ENCODE measurements at regions not wholly inside any gene's neighbourhood (a gene's known extent, or its start where the extent isn't known, plus 50 kb on each side); places are given as distances from the start of the nearest gene placed in this dataset.

DNA sequence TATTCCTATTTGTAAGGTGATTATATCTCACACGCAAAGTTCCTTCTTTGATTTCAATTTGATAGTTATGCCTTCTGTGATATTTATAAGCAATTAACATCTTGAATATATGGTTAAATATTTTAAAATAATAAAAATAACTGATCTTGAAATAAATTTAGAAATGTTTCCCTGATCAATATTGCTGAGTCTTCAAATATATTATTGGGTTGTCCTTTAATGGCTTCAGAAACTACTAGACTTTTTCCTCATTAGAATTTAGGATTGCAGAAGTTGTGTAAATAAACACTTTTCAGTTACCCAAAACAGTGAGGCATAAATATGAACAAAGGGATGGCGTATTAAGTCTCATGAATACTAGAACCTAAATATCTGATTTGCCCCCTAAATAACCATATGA is 252.3 kb upstream of the PRR20A start:
- no peaks in the 10 kb centered on the region for H3K27me3 ChIP-seq (ENCODE audit: control insufficient read depth, low read length)
- no peaks in the 10 kb centered on the region for H3K9me2 ChIP-seq (replicated peaks; ENCODE audit: control insufficient read depth, low read length)
- no peak for TF ChIP-seq EZH2phosphoT487 (IDR thresholded peaks at IDR 0.05; ENCODE audit: borderline replicate concordance, low read length)
- TF ChIP-seq, protein P1, sequence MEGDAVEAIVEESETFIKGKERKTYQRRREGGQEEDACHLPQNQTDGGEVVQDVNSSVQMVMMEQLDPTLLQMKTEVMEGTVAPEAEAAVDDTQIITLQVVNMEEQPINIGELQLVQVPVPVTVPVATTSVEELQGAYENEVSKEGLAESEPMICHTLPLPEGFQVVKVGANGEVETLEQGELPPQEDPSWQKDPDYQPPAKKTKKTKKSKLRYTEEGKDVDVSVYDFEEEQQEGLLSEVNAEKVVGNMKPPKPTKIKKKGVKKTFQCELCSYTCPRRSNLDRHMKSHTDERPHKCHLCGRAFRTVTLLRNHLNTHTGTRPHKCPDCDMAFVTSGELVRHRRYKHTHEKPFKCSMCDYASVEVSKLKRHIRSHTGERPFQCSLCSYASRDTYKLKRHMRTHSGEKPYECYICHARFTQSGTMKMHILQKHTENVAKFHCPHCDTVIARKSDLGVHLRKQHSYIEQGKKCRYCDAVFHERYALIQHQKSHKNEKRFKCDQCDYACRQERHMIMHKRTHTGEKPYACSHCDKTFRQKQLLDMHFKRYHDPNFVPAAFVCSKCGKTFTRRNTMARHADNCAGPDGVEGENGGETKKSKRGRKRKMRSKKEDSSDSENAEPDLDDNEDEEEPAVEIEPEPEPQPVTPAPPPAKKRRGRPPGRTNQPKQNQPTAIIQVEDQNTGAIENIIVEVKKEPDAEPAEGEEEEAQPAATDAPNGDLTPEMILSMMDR (IDR thresholded peaks at IDR 0.05; ENCODE audit: low read depth, low read length, poor library complexity, severe bottlenecking), result no peak
- H3K79me2 ChIP-seq (ENCODE audit: control insufficient read depth, low read length), result no peaks in the 10 kb centered on the region
- H4K20me1 ChIP-seq (ENCODE audit: control insufficient read depth, insufficient read depth, low read depth, low read length), result no peaks in the 10 kb centered on the region
- H3K36me3 ChIP-seq (ENCODE audit: control insufficient read depth, low read length), result no peaks in the 10 kb centered on the region
- no peaks in the 10 kb centered on the region for H3K4me1 ChIP-seq (ENCODE audit: control insufficient read depth, low read length)
- H3K4me3 ChIP-seq (ENCODE audit: low read length), result no peak overlapping the region
- H3F3A ChIP-seq (ENCODE audit: control insufficient read depth, insufficient read depth), result no peaks in the 10 kb centered on the region
- no peak overlapping the region for H3K27ac ChIP-seq (ENCODE audit: low read depth, low read length)
- no peak overlapping the region for H3K4me2 ChIP-seq (ENCODE audit: low read length)
- no peaks in the 10 kb centered on the region for H3K9me3 ChIP-seq (ENCODE audit: control insufficient read depth, insufficient read depth, low read length)

DNA sequence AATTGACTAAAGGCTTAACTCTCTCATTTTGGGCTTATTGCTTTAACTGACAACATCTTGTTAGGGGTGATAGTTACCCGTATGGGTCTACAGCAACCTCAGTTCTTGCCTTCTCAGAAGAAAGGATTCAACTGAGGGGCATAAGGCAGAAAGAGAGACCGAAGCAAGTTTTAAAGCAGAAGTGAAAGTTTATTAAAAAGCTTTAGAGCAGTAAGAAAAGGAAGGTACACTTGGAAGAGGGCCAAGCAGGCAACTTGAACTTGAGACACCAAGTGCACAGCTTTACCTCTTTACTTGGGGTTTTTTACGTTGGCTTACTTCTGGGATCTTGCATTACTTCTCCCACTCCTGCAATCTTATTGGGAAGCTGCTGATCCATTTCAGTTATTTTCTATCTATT is 246.9 kb upstream of the PRR20A start:
- Histone ChIP-seq H4K20me1 (ENCODE audit: control insufficient read depth, insufficient read depth, low read depth, low read length) (no peaks in the 10 kb centered on the region), H3K9me2 (replicated peaks; ENCODE audit: control insufficient read depth, low read length) (no peaks in the 10 kb centered on the region), H3K27ac (ENCODE audit: low read depth, low read length) (no peak overlapping the region), H3K9me3 (ENCODE audit: control insufficient read depth, insufficient read depth, low read length) (no peaks in the 10 kb centered on the region), H3K4me1 (ENCODE audit: control insufficient read depth, low read length) (no peaks in the 10 kb centered on the region), H3K4me3 (ENCODE audit: low read length) (no peak overlapping the region), H3K4me2 (ENCODE audit: low read length) (no peak overlapping the region), H3K36me3 (ENCODE audit: control insufficient read depth, low read length) (no peaks in the 10 kb centered on the region), H3K27me3 (ENCODE audit: control insufficient read depth, low read length) (no peaks in the 10 kb centered on the region), H3F3A (ENCODE audit: control insufficient read depth, insufficient read depth) (no peaks in the 10 kb centered on the region), H3K79me2 (ENCODE audit: control insufficient read depth, low read length) (no peaks in the 10 kb centered on the region)
- TF ChIP-seq EZH2phosphoT487 (IDR thresholded peaks at IDR 0.05; ENCODE audit: borderline replicate concordance, low read length), result no peak
- TF ChIP-seq, protein P1 (IDR thresholded peaks at IDR 0.05; ENCODE audit: low read depth, low read length, poor library complexity, severe bottlenecking), result no peak

DNA sequence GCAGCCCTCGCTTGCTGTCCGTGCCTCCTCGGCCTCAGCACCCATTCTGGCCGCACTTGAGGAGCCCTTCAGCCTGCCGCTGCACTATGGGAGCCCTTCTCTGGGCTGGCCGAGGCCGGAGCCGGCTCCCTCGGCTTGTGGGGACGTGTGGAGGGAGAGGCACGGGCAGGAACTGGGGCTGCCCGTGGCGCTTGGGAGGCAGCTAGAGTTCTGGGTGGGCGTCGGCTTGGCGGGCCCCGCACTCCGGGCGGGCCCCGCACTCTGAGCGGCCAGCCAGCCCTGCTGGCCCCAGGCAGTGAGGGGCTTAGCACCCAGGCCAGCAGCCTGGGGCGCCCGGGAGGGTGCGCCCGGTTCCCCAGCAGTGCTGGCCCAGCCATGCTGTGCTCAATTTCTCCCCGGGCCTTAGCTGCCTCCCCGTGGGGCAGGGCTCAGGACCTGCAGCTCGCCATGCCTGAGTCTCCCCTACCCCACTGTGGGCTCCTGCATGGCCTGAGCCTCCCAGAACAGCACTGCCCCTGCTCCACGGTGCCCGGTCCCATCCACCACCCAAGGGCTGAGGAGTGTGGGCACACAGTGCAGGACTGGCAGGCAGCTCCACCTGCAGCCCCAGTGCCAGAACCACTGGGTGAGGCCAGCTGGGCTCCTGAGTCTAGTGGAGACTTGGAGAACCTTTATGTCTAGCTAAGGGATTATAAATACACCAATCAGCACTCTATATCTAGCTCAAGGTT is 240.0 kb upstream of the PRR20A start:
- H4K20me1 ChIP-seq (ENCODE audit: control insufficient read depth, insufficient read depth, low read depth, low read length), result no peaks in the 10 kb centered on the region
- H3K9me3 ChIP-seq (ENCODE audit: control insufficient read depth, insufficient read depth, low read length), result peaks cover 5% of the 10 kb centered on the region; the same call in 1 of the 2 replicates

More for the DNA sequence above, 240.0 kb upstream of the PRR20A start:
- Histone ChIP-seq H3F3A (ENCODE audit: control insufficient read depth, insufficient read depth) (no peaks in the 10 kb centered on the region), H3K79me2 (ENCODE audit: control insufficient read depth, low read length) (no peaks in the 10 kb centered on the region), H3K27ac (ENCODE audit: low read depth, low read length) (no peak overlapping the region), H3K4me2 (ENCODE audit: low read length) (no peak overlapping the region), H3K4me1 (ENCODE audit: control insufficient read depth, low read length) (no peaks in the 10 kb centered on the region), H3K4me3 (ENCODE audit: low read length) (no peak overlapping the region), H3K27me3 (ENCODE audit: control insufficient read depth, low read length) (no peaks in the 10 kb centered on the region), H3K36me3 (ENCODE audit: control insufficient read depth, low read length) (no peaks in the 10 kb centered on the region), H3K9me2 (replicated peaks; ENCODE audit: control insufficient read depth, low read length) (no peaks in the 10 kb centered on the region)
- TF ChIP-seq, protein P1 (IDR thresholded peaks at IDR 0.05; ENCODE audit: low read depth, low read length, poor library complexity, severe bottlenecking), result no peak
- TF ChIP-seq EZH2phosphoT487 (IDR thresholded peaks at IDR 0.05; ENCODE audit: borderline replicate concordance, low read length), result no peak
